GM21526 (cell line): ENCODE measurements at regions not wholly inside any gene's neighbourhood (a gene's known extent, or its start where the extent isn't known, plus 50 kb on each side); places are given as distances from the start of the nearest gene placed in this dataset.
"Not testable (repeated sequence)": the region's sequence is repeated elsewhere in the genome, so short reads cannot be mapped to it uniquely, and the experiment has no call there.

Source experiments
- ATAC-seq: cut with Tn5 transposase; IDR thresholded peaks from one replicate; pipeline ENCODE4 v1.9.1; 2021; ENCODE audit warnings: moderate library complexity; ENCODE audit not compliant: unreplicated experiment, low FRiP score

DNA sequence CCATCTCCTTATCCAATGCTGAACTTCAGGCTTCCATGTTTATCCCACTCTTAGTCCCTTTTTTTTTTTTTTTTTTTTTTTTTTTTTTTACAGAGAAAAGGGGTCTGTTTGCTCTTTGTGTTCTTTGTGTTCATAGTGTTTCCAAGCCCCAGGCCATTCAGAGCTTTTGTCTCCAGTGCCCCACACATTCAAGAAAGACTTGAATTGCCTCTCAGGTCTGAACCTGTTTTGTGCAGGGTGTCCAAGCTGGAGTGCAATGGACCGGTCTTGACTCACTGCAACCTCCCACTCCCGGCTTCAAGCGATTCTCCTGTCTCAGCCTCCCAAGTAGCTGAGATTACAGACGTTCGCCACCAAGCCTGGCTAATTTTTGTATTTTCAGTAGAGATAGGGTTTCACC, 191.2 kb downstream of the PALM2AKAP2 start:
- no peak for ATAC-seq

DNA sequence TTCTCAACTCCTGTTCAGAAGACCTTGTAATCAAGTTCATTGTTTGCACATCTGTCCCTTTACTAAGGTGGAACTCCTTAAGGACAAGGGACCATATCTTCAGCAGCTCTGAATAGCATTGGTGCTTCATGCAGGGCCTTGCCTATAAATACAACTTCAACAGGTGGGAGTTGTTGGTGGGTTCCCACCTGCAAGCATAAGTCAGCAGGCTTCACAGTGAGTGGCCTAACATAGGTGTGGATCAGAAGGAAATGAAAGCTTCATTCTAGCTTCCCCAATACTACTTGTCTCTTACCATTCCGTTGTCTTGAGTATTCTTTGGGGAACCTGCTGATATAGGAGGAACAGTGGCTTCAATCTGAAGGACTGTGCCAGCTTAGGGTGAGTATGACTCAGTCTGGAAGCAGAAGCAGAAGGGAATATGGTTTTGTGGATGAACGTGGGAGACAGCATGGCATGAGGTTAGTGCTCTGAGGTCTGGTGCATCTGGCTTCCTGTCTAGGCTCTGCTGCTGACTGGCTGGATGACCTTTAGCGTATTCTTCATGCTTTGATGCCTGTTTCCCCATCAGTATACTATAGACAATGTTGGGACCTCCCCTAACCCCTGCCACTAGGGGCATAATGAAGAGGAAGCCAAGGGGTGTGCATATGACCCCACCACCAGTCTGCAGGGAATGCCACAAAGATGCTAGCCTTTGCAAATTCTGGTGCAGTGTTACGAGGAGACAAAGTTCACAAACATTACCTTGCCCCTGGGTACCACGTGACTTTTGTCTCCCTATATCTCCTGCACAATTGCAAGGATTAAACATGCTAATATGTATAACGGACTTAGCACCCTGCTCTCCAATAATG, 192.3 kb downstream of the PALM2AKAP2 start:
- peak; percentile 52 for ATAC-seq

DNA sequence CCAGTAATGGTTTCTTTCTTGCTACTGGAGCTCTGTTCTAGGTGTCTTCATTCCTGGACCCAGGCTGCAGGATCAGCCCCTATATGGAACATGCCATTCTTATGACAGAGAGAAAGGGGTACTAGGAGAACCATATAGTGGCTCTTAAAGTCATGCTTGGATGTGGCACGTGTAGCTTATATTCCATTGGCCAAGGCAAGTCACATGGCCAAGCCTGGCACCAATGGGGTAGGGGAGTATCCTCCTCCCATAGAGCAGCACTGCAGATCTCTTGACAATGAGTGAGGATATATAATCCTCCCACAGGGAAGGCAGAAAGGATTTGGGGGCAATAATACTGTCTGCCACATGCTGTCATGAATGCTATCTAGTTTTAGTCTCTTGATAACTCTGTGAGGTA, 193.3 kb downstream of the PALM2AKAP2 start:
- no peak for ATAC-seq

DNA sequence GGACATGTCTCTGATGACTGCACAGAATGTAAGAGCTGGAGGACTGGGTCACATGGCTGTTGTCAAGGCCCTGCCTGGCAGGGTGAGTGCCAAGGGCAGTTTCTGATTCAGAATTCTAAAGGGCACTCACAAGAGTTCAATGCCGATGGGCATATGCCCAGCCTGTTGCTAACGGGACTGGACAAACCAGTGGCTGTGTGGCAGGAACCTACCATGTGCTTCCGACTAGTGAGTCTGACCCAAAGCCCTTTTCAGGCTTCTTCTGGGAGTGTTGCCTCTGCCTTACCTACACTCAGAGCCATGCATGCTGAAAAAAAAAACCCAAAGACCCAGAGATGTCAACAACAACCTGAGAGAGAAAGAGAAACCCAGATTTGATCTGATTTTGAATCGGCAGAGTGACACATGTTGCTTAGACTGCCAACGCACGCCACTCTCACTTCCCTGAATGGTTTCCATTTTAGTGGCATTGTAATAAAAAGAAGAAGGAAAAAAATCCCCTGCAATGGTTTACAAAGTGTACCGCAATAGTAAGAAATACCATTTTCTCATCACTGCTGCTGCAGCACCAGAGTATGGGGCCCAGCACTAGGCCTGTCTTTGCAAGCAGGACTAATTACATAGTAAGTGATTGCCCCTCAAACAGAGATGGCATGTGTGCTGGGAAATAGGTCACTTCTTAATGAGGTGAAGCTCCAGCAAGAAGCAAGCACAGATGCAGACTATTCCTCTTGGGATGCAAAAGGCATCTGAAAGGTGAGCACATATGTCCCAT, 194.3 kb downstream of the PALM2AKAP2 start:
- ATAC-seq, result peak; percentile 68

DNA sequence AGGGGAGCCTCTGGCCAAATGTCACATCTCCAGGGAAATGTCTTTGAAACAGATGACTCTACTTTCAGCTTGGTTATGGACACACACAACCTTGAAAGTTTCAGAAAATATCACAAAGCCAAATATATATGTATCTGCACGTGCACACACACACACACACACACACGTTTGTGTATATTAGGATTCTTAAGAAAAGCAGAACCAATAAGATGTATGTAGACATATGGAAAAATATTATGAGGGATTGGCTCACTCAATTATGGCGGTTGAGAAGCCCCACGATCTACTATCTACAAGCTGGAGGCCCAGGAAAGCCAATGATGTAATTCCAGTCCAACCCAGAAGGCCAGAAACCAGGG, 194.9 kb downstream of the PALM2AKAP2 start:
- no peak for ATAC-seq

DNA sequence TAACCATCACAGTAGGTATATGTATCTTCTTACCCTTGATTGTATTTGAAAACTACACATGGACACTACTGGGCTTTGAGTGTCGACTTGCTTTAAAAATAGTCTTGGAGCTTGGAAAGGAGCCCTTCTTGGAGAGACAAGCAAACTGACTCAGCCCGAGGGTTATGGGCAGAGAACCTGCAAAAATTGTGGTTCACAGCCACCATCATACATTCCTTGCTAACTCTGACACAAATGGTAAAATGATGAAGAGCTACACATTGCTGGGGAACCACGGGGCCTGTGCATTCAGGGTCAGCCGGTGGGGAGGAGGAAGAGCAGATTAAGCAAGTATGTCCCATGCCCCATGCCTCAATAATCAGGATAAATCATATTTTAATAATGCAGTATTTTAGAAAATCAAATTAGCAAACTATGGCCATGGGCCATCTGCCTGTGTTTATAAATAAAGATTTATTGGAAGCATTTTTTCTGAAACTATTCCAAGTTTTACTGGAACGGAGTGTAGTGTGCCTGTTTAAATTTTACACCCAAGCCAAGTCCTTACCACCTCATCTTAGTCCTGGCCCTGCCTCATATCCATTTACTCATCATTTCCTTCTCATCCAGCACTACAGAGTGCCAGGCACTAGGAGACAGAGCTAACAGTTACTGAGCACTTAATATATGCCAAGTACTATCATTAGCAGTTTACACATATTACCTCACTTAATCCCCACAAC, 195.7 kb downstream of the PALM2AKAP2 start:
- no peak for ATAC-seq

DNA sequence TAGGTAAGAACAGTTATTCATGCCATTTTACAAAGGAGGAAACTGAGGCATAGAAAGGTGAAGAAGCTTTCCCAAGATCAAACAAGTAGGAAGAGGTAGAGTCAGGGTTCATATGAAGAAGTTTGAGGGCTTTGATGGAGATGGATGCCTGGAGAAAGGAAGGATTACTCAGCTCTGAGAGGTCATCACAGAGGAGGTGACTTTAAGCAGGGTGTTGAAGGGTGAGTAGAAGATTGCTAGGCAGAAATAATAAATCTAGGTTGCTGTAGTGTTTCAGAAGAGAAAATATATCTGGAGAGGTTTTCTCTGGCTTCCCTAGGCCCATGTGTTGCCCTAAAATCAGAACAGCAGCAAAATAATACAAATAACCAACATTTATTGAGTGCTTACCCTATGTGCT, 196.3 kb downstream of the PALM2AKAP2 start:
- no peak for ATAC-seq

DNA sequence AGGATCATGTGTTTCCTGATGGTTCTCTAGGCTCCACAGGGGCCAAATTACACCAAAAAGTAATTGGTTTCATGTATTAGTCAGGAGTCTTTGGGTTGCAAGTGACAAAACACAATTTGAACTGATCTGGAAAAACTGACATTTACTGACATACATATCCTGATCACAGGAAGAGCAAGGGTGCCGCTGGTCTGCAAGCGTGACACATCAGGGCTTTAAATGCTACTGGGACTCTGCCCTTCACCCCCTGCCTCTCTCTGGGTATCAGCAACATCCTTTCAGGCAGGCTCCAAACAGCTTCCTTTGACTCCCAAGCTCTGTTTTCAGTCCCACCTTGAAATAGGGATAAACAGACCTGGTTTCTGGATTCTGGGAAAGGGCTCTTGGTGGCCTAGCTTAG, 197.5 kb downstream of the PALM2AKAP2 start:
- no peak for ATAC-seq

DNA sequence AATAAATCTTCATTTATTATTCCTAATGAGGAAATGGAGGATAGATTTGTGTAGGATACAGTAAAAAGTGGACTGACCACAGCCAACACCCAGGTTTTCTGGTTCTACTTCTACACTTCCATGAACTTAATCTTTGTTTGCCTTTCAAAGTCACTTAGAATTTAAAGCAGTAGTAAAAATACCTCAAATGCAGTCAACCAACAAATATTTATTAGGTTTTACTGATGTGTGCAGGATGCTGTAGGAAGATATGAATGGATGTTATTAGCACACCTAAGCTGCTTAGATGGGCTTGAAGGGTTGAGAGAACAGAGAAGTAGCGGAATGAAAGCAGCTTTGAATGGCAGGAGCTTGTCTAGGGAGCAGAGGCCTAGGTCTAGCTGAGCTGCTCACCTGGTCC, 201.1 kb downstream of the PALM2AKAP2 start:
- no peak for ATAC-seq

DNA sequence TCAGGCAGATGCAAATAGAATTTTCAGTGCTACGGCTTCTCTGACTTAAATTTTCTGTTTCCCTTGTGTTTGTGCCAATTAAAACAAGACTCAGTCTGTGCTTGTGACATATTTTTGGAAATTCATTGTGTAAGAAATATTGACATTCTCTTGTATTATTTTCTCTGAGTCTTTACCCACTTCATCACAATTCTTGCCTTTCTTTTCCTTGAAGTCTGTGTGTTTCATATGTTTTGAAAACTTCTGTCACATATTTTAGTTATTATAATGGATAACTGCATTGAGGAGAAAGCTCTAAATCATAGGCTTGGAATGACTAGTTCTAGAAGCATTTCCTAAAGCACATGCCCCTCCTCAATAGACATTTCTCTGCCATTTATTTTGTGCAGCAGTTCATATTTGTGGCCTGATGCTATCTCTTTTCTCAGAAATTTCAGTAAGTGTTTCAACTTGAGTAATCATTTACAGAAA, 206.6 kb downstream of the PALM2AKAP2 start:
- ATAC-seq, result no peak

DNA sequence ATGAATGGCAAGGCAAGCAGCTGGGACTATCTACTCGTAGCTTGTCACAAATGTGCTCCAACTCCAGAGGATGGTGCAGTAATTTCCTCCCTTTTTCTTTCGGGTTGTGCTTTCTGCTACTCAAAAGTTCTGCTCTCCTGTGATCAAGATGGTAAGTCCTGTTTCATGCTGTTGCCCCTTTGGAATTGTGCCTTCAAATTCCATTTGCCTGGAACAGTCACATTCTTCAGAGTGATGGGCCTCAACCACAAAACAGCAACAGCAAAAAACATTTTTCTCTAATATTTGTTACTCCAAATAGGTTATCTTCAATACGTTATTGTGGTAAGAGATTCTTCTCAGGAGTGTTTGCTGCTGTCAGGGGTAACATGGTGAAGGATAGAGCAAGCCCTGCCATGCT, 209.3 kb downstream of the PALM2AKAP2 start:
- no peak for ATAC-seq

DNA sequence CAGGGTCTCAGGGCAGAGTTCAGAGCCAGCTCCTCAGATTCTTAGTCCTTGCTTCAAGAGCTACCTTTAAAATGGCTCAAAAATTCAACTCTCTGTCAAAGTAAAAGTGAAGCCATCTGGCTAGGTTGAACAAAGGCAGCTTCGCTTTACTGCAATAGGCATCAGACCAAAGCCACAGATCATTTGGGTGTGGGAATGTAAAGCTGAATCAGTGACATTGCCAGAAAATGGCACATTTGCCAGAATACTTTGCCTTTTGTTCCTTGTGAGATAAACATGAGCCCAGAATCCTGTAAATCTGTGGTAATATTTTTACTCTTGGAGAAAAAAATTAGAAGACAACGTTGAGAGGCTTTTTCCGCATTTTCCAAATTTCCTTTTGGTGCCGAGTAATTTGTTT, 210.5 kb downstream of the PALM2AKAP2 start:
- ATAC-seq, result no peak

DNA sequence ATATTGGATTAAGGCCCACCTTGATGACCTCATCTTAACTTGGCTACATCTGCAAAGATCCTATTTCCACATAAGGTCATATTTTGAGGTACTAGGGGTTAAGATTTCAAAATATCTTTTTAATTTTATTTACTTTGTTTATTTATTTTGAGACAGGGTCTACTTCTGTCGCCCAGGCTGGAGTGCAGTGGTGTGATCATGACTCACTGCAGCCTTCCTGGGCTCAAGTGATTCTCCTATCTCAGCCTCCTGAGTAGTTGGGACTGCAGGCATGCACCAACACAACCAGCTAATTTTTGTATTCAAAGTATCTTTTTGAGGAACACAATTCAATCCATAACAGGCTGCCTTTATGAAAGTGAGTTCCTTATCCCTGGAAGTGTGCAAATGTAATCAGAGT, 212.3 kb downstream of the PALM2AKAP2 start:
- no peak for ATAC-seq

DNA sequence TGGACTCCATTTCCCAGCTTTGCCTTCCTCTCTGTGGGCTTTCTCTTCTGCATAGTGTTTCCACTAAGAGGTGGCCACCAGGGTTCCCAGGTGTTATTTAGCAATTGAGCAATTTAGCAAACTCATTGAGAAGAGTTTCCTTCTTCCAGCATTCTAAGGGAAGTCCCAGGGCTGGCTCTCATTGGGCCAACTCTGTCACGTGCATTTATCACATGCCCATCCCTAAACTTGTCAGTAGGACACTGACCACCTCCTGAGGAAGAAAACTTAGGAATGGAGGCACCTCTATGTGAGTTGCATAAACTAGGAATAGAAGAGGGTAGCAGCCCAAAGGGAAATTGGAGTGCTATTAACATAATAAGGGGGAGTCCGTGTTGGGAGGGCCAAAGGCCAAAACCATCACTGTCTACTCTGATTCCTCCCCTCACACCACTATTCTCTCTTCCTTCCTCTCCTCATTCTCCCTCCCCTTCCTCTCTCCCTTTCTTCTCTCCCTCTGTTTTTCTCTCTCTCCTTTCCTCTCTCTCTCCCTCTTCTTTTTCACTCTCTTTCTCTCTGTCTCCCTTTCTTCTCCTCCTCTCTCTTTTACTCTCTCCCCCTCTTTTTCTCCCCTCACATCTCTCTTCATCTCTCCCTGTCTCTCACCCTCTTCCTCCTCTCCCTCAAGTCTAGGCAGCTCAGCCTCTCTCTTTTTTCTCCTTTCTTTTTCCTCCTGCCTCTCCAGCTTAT, 213.4 kb downstream of the PALM2AKAP2 start:
- no peak for ATAC-seq

DNA sequence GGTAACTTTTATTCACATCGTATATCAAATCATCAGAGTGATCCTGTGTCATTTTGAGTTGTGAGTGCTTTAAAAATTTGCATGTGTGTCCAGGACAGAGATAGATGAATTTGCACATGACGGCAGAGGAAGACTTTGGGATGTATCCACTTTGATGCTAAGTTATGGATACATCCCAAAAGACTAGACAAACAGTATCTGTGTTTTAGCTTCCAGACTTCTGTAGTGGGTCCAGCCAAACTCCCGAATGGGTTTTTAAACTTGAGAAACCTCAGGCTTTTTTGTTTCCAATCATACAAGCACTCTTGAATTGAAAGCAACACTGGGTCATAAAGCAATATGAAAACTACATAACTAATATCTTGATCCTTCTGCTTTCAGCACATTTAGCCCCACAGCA, 213.8 kb downstream of the C9orf152 start:
- no peak for ATAC-seq

DNA sequence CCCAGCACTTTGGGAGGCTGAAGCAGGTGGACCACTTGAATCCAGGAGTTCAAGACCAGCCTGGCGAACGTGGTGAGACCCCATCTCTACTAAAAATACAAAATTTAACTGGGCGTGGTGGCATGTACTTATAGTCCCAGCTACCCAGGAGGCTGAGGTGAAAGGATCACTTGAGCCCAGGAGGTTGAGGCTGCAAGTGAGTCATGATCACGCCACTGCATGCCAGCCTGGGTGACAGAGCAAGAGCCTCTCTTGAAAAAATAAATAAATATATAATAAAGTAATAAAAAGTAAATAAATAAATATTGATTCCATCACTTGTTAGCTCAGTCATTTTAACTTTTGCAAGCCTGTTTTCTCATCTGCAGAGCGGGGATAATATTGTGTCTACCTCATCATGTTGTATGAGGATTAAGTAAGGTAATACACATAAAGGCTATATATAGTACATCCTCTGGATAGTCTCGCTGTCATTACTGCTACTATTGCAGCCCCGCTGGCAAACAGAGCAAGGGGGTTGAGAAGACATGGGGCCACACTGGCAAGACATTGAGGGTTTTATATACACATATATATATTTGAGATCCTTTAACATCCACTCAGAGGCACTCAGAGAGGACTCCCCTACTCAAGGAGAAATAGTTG, 210.9 kb downstream of the C9orf152 start:
- ATAC-seq, result no peak

DNA sequence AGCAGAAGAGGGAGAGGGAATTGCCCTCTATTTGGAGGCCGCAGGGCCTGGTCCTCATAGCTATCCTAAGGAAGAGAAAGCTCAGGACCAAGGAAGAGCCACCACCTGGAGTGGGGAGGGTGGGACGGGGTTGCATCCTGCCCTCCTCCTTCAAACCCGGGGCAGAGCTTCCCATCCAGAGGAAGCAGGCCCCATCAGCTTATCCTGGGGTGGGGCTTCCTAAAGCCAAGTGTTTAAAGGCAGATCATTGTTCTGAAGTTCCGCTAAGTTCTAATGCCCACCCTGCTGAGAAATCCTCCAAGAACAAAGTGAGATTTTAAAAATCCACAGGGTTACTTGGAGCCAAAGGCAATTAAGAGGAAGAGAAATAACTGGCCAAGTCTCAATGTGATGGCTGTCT, 210.3 kb downstream of the C9orf152 start:
- ATAC-seq, result no peak

DNA sequence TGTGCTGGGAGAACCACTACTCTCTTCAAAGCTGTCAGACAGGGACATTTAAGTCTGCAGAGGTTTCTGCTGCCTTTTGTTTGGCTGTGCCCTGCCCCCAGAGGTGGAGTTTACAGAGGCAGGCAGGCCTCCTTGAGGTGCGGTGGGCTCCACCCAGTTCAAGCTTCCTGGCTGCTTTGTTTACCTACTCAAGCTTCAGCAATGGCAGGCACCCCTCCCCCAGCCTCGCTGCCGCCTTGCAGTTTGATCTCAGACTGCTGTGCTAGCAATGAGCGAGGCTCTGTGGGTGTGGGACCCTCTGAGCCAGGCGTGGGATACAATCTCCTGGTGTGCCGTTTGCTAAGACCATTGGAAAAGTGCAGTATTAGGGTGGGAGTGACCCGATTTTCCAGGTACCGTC, 202.4 kb downstream of the C9orf152 start:
- not testable (repeated sequence) for ATAC-seq

DNA sequence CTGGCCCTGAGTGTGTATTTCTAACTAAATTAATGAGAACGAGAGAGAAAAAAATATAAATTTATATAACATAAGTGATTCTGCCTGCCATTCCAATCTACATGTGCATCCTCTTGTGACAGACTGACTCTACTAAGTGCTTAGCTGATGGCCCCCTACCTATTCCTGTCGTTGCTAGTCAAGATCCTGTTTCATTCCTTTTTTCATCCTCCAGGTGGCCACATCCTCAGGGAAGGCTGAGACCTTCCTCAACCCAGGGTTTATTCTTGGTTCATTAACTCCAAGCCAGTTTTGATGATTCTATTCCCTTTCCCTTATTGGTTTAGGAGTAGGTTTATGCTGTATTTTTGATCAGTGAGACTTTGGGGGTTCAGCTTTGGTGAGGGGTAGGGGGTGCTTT, 201.3 kb downstream of the C9orf152 start:
- ATAC-seq, result no peak
